Spleen (tissue), 11 donors: ENCODE measurements at regions not wholly inside any gene's neighbourhood (a gene's known extent, or its start where the extent isn't known, plus 50 kb on each side); places are given as distances from the start of the nearest gene placed in this dataset.

Experiments
- DNase-seq: peaks from one replicate; pipeline ENCODE4 v3.0.0-alpha.2; 2020
- H3K27ac ChIP-seq, 8 donors: fragments of 200-600 bp; sonication (generic) in 7 of 8; 1 replicate in 4 of 8; 2 replicates in 4 of 8; pipeline versions ENCODE4 v1.5.0 to v1.8.0; 2016 to 2021; ENCODE audit warnings: inconsistent platforms in 4 of 8, mild to moderate bottlenecking in 4 of 8, moderate library complexity in 1 of 8
- H3K27me3 ChIP-seq, 7 donors: fragments of 200-600 bp; sonication (generic) in 6 of 7; replicated peaks in 1 of 7; 1 replicate in 4 of 7; 2 replicates in 3 of 7; pipeline versions ENCODE4 v1.5.0 to v1.8.0; 2016 to 2021; ENCODE audit warnings: inconsistent platforms in 3 of 7, mild to moderate bottlenecking in 1 of 7
- H3K36me3 ChIP-seq, 6 donors: fragments of 200-600 bp; sonication (generic) in 5 of 6; 1 replicate in 4 of 6; 2 replicates in 2 of 6; pipeline versions ENCODE4 v1.5.0 to v1.8.0; 2016 to 2021; ENCODE audit warnings: inconsistent platforms in 2 of 6
- H3K4me1 ChIP-seq, 6 donors: fragments of 200-600 bp; sonication (generic) in 5 of 6; 1 replicate in 3 of 6; 2 replicates in 3 of 6; pipeline versions ENCODE4 v1.5.0 to v1.8.0; 2016 to 2021; ENCODE audit warnings: inconsistent platforms in 3 of 6
- H3K4me3 ChIP-seq, 8 donors: fragments of 200-600 bp; sonication (generic) in 7 of 8; 1 replicate in 4 of 8; 2 replicates in 4 of 8; pipeline versions ENCODE4 v1.5.0 to v1.8.0; 2016 to 2021; ENCODE audit warnings: inconsistent platforms in 4 of 8, mild to moderate bottlenecking in 4 of 8, moderate library complexity in 2 of 8
- H3K9me3 ChIP-seq, 8 donors: fragments of 200-600 bp; sonication (generic) in 7 of 8; 1 replicate in 4 of 8; 2 replicates in 4 of 8; pipeline versions ENCODE4 v1.5.0 to v1.8.0; 2016 to 2021; ENCODE audit warnings: inconsistent platforms in 4 of 8
- CTCF ChIP-seq, 11 experiments: fragments of 200-600 bp in 7 of 11; fragments of 450-650 bp in 4 of 11; sonication (generic) in 4 of 11; IDR thresholded peaks in 8 of 11; conservative IDR thresholded peaks in 3 of 11; 1 replicate in 7 of 11; 2 replicates in 4 of 11; pipeline versions ENCODE4 v1.4.0 to v1.8.0; 2016 to 2021; ENCODE audit warnings: antibody characterized with exemption in 11 of 11, inconsistent platforms in 4 of 11, mild to moderate bottlenecking in 1 of 11
- POLR2A ChIP-seq, 3 donors: fragments of 450-650 bp; IDR thresholded peaks; one replicate each; pipeline ENCODE4 v1.5.1; 2017; ENCODE audit warnings: antibody characterized with exemption in 3 of 3, mild to moderate bottlenecking in 1 of 3
- POLR2AphosphoS5 ChIP-seq, 3 donors: sonication (generic); formaldehyde crosslinking; IDR thresholded peaks; one replicate each; pipeline ENCODE4 v1.5.1; 2017; ENCODE audit warnings: antibody characterized with exemption in 3 of 3
- WGBS, 5 donors: extraction: QIAGEN DNeasy Blood & Tissue Kit in 3 of 5; methylation state at CpG; one replicate each; pipeline versions ENCODE4 v1.1.5 to v1.1.7; 2013 to 2018; 5-methylcytosine and 5-hydroxymethylcytosine counted together
- intact Hi-C: fragments of 100-400 bp; cut with DNase I; formaldehyde crosslinking; loops from one replicate; pipeline ENCODE4 v1.15.0; 2023; ENCODE audit warnings: low total_unique reads
- donor health status: healthy with polysubstance abuse.
- donor health status: DM: no; HTN: no; CAD: no; lungs with moderate emphysema.
- donor health status: DM: no; HTN: no; CAD: no.
- donor health status: Bipolar disorder and iron deficiency.
- donor health status: healthy.
- donor health status: DM: no; HTN: no; CAD: no.
- donor health status: DM: yes; HTN: yes; CAD: no.

DNA sequence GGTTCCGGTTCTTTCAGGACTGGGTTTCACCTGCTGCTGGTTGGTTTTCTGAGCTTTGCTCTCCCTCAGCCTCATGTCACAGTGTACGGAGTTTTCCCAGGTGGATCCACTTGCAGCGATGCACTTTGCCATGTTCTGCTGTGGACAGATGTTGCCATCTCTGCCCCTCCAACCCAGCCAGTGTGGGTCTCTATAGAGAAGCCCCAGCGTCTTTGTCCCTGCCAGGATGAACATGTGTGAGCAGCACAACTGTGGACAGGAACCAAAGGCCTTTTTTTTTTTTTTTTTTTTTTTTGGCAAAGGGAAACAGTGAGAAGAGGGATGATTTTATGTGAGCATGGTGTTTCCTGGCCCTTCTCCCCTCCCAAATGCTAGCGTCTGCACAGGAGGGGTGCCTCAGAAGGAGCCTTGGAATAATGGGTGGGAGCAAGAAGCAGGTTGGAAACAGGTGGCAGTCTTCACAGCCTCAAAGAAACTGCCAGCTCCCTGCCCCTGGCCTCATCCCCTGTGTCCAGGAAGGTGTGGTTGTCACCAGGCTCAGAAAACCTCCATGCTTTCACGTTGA, 106.5 kb downstream of the RPS24 start:
- WGBS, 5 donors: 65 to 88% (median 80%) methylated on average over 6 of the region's 6 CpGs
- intact Hi-C loops: no loop called here

GRCh38 chr10:78143576-78143975, 109.9 kb downstream of the RPS24 start:
- no peaks in the 10 kb centered on the region for H3K4me1 ChIP-seq
- H3K27ac ChIP-seq: no peak overlapping the region
- no peak for DNase-seq
- H3K4me3 ChIP-seq: no peak overlapping the region
- peaks cover 0 to 15% (median 0%) of the 10 kb centered on the region in 7 donors for H3K27me3 ChIP-seq
- H3K36me3 ChIP-seq: no peaks in the 10 kb centered on the region
- TF ChIP-seq CTCF (IDR thresholded peaks at IDR 0.05 in 8 of 11, conservative IDR thresholded peaks at IDR 0.05 in 3 of 11) (no peak), POLR2A (IDR thresholded peaks at IDR 0.05) (no peak), POLR2AphosphoS5 (IDR thresholded peaks at IDR 0.05) (no peak)
- no peaks in the 10 kb centered on the region for H3K9me3 ChIP-seq
- 79 to 95% (median 85%) methylated on average over 3 of the region's 3 CpGs for WGBS, 5 donors
- intact Hi-C loops: no loop called here

More for the DNA sequence above, 106.5 kb downstream of the RPS24 start:
- DNase-seq: no peak
- TF ChIP-seq POLR2AphosphoS5 (IDR thresholded peaks at IDR 0.05) (no peak), POLR2A (IDR thresholded peaks at IDR 0.05) (no peak), CTCF (IDR thresholded peaks at IDR 0.05 in 8 of 11, conservative IDR thresholded peaks at IDR 0.05 in 3 of 11) (no peak)
- Histone ChIP-seq H3K27ac (no peak overlapping the region), H3K36me3 (no peaks in the 10 kb centered on the region), H3K27me3 (peaks cover 0 to 15% (median 0%) of the 10 kb centered on the region in 7 donors), H3K4me3 (no peak overlapping the region), H3K4me1 (no peaks in the 10 kb centered on the region), H3K9me3 (no peaks in the 10 kb centered on the region)

GRCh38 chr10:78146200-78146599, 112.5 kb downstream of the RPS24 start:
- WGBS, 5 donors: 45 to 95% (median 86%) methylated on average over 2 of the region's 2 CpGs
- no peak overlapping the region for H3K4me3 ChIP-seq
- no peaks in the 10 kb centered on the region for H3K4me1 ChIP-seq
- H3K36me3 ChIP-seq: no peaks in the 10 kb centered on the region
- H3K9me3 ChIP-seq: no peaks in the 10 kb centered on the region
- no peak overlapping the region for H3K27ac ChIP-seq
- H3K27me3 ChIP-seq: peaks cover 0 to 14% (median 0%) of the 10 kb centered on the region in 7 donors
- no peak for TF ChIP-seq POLR2AphosphoS5 (IDR thresholded peaks at IDR 0.05)
- TF ChIP-seq CTCF (IDR thresholded peaks at IDR 0.05 in 8 of 11, conservative IDR thresholded peaks at IDR 0.05 in 3 of 11): no peak
- no peak for DNase-seq
- intact Hi-C loops: no loop called here

- H3K4me3 ChIP-seq: no peak overlapping the region
- no peak overlapping the region for H3K27ac ChIP-seq
- DNase-seq: no peak
- H3K36me3 ChIP-seq: no peaks in the 10 kb centered on the region
- H3K9me3 ChIP-seq: no peaks in the 10 kb centered on the region
- H3K27me3 ChIP-seq: peaks cover 0 to 4% (median 0%) of the 10 kb centered on the region in 7 donors
- TF ChIP-seq CTCF (IDR thresholded peaks at IDR 0.05 in 8 of 11, conservative IDR thresholded peaks at IDR 0.05 in 3 of 11): no peak
- TF ChIP-seq POLR2A (IDR thresholded peaks at IDR 0.05): no peak
- TF ChIP-seq POLR2AphosphoS5 (IDR thresholded peaks at IDR 0.05): no peak
- intact Hi-C loops: no loop called here
- no peaks in the 10 kb centered on the region for H3K4me1 ChIP-seq
Observed at GRCh38 chr10:78147202-78147601, 113.5 kb downstream of the RPS24 start.
